Hematopoietic multipotent progenitor cell treated with erythropoietin and hydrocortisone succinate and interleukin-3 and kit ligand, for 4 days (in vitro differentiated cells): ENCODE measurements at regions not wholly inside any gene's neighbourhood (a gene's known extent, or its start where the extent isn't known, plus 50 kb on each side); places are given as distances from the start of the nearest gene placed in this dataset.
A peak's percentile ranks its signal among the peaks of the same experiment; 100 is the strongest.

Experiments
- DNase-seq: peaks from one replicate; pipeline ENCODE4 v3.0.0-alpha.2; 2015

GRCh38 chr10:8233049-8233448 is 178.6 kb downstream of the GATA3 start:
- no peak for DNase-seq

GRCh38 chr10:8233832-8234259 is 179.4 kb downstream of the GATA3 start:
- DNase-seq: no peak

DNA sequence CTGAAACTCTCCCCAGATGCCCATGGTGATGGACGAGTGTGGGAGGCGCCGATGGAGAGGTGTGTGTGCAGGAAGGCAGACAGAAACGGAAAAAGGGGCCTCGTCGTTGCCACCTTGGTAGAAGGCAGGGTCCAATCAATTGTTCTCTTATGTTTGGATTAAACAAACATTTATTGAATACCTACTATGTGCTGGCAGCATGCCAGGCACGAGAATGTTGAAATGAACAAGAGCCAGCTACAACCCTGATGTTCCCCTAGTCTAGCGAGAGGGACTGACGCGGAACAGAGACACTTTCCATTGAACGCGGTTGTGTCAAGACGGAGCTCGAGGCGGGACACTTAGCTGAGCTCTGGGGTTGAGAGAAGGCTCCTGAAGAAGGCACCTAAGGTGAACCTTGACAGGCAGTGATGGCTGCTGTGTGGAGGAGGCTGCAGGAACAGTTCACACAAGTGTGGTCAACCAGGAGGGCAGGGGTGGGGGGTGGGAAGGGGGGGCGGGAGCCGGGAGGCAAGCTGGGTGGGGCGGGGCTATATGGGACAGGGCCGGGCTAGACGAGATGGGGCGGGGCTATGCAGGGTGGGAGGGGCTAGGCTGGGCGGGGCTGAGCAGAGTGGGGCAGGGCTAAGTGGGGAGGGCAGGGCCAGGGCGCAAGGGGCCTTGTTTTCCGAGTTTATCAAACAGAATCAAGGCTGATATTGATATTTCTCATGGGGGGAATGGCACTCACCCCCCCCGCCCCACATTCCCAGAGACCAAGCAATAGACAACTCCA is 181.0 kb downstream of the GATA3 start:
- no peak for DNase-seq

GRCh38 chr10:8238986-8239385 is 184.5 kb downstream of the GATA3 start:
- DNase-seq: peak; percentile 37

GRCh38 chr10:8240861-8241260 is 186.4 kb downstream of the GATA3 start:
- DNase-seq: no peak

DNA sequence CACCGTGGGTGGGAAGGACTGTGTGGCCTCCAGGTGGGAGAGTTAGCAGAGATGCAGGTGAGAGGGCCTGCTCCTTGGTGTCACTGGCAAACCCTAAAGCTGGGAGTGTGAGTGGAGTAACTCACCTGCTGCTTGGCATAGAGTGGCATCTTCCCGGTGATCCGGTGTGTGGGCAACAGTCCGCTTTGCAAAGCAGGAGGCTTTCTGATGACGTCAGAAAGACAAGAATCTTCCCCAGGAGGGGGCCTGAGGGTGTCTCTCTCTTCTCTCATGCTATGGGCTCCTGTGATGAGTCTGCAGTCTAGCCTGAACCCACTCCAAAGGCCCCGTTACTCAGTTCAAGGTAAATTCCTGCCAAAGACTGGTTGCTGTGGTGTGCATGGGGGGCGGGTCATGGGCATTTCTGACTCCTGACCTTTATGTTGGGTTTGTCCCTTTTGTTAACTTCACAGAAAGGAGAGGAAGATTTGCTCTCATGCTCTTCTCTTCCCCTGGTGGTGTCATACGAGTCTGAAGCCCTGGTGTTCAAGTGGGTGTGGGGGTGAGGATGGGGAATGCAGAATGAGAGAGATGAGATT is 187.9 kb downstream of the GATA3 start:
- no peak for DNase-seq

- peak; percentile 16 for DNase-seq
Observed at GRCh38 chr10:8245131-8245813, 190.8 kb downstream of the GATA3 start.

DNA sequence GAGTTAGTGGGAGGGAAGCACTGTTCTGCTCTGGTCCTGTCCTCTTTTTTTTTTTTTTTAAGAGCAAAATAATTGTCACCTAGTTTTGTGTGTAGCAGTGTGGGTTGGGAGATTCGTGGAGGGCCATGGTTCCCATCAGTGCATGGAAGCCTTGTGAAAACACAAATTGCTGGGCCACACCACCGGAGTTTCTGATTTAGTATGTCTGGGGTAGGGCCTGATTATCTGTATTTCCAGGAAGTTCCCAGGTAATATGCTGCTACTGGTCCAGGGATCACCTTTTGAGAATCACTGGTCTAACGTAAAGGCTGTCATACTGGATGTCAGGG is 191.3 kb downstream of the GATA3 start:
- no peak for DNase-seq

DNA sequence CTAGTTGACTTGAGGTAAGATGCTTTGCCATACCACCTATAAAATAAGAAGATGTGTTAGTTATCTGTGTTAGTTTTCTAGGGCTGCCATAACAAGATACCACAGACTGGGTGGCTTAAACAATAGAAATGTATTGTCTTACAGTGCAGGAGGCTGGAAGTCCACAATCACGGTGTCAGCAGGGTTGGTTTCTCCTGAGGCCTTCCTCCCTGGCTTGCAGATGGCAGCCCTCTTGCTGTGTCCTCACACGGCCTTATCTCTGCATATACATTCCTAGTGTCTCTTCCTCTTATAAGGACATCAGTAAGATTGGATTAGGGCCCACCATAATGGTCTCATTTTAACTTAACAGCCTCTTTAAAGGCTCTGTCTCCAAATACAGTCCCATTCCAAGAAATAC is 192.1 kb downstream of the GATA3 start:
- no peak for DNase-seq

GRCh38 chr10:8247191-8247590 is 192.7 kb downstream of the GATA3 start:
- peak; percentile 13 for DNase-seq

DNA sequence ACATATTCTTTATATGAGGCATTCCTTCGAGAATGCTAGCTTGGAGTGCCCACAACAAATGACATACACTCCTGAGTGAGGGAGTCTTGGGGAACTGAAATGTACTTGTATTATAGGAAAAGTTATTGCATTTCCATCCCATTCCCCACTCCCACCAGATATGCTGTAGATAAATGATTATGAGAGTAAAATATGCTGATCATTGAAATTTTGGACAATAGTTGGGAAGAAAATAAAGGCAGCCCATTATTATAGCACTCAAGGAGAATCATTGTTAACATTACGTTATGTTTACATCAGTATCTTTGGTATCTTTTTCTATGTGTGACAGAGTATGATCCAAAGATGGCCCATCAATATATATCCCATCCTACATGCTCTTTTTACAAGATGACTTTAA is 194.4 kb downstream of the GATA3 start:
- DNase-seq: no peak

DNA sequence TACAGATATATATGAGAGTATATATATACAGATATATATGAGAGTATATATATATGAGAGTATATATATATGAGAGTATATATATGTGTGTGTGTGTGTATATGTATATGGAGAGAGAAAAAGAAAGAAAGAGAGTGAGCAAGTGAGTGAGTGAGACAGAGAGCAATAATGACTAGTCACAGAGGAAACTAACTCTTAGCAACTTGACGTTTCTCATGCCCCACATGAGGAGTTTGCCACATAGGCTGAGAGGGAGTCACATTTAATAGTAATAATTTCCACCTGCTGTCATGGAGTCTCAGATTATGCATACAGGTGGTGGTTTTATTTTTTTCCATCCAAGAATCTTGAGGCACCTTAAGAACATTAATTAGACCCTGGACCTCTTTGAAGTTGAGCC is 199.9 kb downstream of the GATA3 start:
- no peak for DNase-seq

- DNase-seq: no peak
Observed at GRCh38 chr10:8255301-8255700, 200.8 kb downstream of the GATA3 start.

DNA sequence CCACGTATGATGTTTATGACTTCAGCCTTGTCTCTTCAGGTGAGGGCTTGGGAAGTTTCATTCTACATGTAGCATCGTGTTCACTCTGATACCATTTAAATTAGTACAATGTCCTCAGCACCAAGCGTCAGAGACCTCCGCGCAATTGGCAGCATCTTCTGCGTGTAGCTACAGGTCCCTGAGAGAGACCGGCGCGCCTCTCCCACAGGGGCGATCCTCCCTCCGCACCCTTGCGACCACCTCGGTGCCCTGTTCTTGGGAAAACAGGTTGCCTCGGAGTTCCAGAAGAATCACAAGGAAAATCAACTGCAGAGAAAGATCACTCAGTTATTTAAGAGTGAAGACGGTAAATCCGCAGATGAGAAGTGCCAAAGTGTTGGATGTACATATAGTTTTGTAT is 206.2 kb downstream of the GATA3 start:
- no peak for DNase-seq

DNA sequence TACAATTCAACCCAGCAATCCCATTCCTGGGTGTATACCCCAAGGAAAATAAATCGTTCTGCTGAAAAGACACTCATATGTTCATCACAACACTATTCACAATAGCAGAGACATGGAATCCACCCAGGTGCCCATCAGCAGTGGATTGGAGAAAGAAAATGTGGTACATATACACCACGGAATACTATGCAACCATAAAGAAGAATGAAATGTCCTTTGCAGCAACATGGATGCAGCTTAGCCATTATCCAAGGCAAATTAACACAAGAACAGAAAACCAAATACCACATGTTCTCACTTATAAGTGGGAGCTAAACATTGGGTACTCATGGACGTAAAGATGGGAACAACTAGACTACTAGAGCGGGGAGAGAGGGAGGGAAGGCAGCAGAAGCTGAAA is 207.8 kb downstream of the GATA3 start:
- no peak for DNase-seq

GRCh38 chr10:8269976-8270375 is 215.5 kb downstream of the GATA3 start:
- DNase-seq: no peak

DNA sequence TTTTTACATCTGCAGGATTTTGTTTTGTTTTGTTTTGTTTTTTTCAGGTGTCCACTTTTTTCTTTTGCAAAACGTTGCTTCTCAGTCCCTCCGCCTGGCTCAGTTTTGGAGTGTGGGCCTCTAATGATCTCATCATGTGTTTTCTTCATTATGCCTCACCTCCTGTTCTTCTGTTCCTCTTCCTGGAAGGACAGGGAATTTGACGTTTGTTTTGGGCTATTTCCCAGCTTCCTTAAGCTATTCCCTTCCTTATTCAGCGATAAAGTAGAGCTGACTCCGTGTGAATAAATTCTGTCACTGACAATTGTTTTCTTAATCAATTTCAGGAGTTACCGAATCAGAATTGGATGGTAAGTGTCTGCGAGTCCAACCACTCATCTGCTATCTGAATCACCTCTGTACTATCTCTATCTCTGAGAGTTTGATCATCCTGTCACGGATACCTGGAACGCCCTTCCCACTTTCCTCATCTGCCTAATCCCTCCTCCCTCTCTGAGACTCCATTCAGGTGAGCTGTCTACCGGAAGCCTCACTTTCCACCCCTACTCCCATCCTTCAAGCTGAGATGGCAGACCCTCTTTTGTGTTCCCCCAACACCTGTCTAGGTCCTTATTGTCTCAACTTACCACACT is 218.4 kb downstream of the GATA3 start:
- DNase-seq: no peak

- no peak for DNase-seq
Observed at GRCh38 chr10:8273749-8274148, 219.3 kb downstream of the GATA3 start.

- DNase-seq: no peak
Observed at GRCh38 chr10:8275911-8276310, 221.4 kb downstream of the GATA3 start.

DNA sequence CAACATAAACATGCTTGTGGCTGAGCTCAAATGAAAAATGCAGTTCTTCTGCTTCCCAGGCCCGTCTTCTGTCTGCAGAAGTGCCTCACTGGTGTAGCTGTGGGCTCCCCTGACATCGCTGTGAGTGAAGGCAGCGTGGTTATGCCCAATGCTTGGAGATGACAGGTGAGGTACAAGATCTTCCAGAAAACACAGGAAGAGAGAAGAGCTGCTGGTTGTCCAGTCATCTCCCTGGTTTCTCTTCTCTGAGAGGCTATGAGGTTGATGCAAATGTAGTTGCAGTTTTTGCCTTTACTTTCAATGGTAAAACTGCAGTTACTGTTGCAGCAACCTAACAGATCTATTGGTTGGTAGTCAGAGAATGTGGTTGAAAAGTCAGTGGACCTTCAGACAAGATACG is 223.6 kb downstream of the GATA3 start:
- no peak for DNase-seq

- DNase-seq: no peak
Observed at GRCh38 chr10:8279598-8279997, 225.1 kb downstream of the GATA3 start.

- no peak for DNase-seq
Observed at GRCh38 chr10:8280946-8281345, 226.5 kb downstream of the GATA3 start.

GRCh38 chr10:8282340-8282739 is 227.9 kb downstream of the GATA3 start:
- no peak for DNase-seq
